AG04450 (cell line): ENCODE measurements at regions not wholly inside any gene's neighbourhood (a gene's known extent, or its start where the extent isn't known, plus 50 kb on each side); places are given as distances from the start of the nearest gene placed in this dataset.

Source experiments
- CTCF ChIA-PET: fragments of 300-600, 350-600 bp; formaldehyde crosslinking; extraction: SDS; loops from one replicate; lab custom pipeline; 2022; ENCODE audit warnings: antibody characterized with exemption, inconsistent platforms; lab: Charles Lee
- POLR2A ChIA-PET: fragments of 350-600 bp; formaldehyde crosslinking; extraction: SDS; loops from one replicate; lab custom pipeline; 2021; ENCODE audit warnings: antibody characterized with exemption, inconsistent platforms; lab: Yijun Ruan, JAX
- DNase-seq: peaks from one replicate; pipeline ENCODE4 v3.0.0-alpha.2; 2011; ENCODE audit warnings: low read depth, low spot score
- H3K27ac ChIP-seq: one replicate; pipeline ENCODE4 v1.5.1; 2012; ENCODE audit warnings: low read depth, low read length, control low read depth
- H3K27me3 ChIP-seq: one replicate; pipeline ENCODE4 v1.6.0; 2012; ENCODE audit warnings: low read length; ENCODE audit not compliant: control insufficient read depth, insufficient read depth
- H3K4me3 ChIP-seq: 2 replicates; pipeline ENCODE4 v1.5.1; 2011; ENCODE audit warnings: mild to moderate bottlenecking, low read depth, low read length, control low read depth
- H3K9me3 ChIP-seq: 2 replicates; pipeline ENCODE4 v1.5.1; 2012; ENCODE audit warnings: low read length; ENCODE audit not compliant: control insufficient read depth, insufficient read depth
- TF ChIP-seq, protein P1 (sequence below): IDR thresholded peaks from 2 replicates; pipeline ENCODE4 v1.5.1; 2011; ENCODE audit warnings: low read depth, low read length, control low read depth, inconsistent platforms

DNA sequence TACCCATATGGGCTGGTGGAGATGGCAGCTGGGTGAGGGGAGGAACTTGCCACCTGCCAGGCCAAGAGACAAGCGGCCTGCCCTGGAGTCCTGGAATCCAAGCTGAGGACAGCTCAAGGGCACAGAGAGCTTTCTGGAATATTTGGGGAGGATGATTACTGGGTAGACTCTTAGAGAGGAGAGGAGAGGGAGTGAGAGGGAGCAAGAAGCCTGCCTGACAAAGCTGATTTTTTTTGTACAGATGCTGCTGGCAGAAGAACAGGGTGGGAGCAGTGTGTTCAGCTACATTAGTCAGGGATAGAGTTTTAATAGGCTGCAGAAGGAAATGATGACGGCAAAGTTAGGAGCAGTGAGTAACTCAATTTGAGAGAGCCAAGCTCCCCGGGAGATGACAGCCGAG lies 299.3 kb downstream of the NXPE2 start:
- no peaks in the 10 kb centered on the region for H3K9me3 ChIP-seq
- TF ChIP-seq, protein P1, sequence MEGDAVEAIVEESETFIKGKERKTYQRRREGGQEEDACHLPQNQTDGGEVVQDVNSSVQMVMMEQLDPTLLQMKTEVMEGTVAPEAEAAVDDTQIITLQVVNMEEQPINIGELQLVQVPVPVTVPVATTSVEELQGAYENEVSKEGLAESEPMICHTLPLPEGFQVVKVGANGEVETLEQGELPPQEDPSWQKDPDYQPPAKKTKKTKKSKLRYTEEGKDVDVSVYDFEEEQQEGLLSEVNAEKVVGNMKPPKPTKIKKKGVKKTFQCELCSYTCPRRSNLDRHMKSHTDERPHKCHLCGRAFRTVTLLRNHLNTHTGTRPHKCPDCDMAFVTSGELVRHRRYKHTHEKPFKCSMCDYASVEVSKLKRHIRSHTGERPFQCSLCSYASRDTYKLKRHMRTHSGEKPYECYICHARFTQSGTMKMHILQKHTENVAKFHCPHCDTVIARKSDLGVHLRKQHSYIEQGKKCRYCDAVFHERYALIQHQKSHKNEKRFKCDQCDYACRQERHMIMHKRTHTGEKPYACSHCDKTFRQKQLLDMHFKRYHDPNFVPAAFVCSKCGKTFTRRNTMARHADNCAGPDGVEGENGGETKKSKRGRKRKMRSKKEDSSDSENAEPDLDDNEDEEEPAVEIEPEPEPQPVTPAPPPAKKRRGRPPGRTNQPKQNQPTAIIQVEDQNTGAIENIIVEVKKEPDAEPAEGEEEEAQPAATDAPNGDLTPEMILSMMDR = no peak
- DNase-seq = no peak
- CTCF ChIA-PET = no interaction called here
- no peak overlapping the region for H3K4me3 ChIP-seq
- no peak overlapping the region for H3K27ac ChIP-seq
- no peaks in the 10 kb centered on the region for H3K27me3 ChIP-seq
- POLR2A ChIA-PET = no interaction called here

DNA sequence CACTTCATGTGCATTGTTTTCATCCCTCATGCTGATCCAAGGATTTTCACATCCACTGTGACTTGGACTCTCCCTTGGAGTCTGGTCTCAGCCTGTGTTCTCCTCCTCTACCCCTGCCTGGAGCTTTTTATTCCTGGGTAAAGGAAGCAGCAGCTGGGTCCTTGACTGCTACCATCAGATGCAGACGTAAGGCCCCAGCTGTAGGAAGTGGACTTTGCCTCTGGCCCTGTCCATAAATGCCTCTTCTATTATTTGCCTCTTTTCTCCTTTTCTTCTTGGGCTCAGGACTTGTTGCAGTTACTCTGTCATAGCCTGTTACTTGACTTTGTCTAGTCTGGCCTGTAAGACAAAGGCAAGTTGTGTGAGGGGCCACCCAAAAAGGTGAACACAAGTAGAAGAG lies 303.8 kb downstream of the NXPE2 start:
- H3K4me3 ChIP-seq = no peak overlapping the region
- DNase-seq = no peak
- no peaks in the 10 kb centered on the region for H3K27me3 ChIP-seq
- TF ChIP-seq, protein P1 = no peak
- no peak overlapping the region for H3K27ac ChIP-seq
- H3K9me3 ChIP-seq = no peaks in the 10 kb centered on the region
- ChIA-PET POLR2A (no interaction called here), CTCF (no interaction called here)

DNA sequence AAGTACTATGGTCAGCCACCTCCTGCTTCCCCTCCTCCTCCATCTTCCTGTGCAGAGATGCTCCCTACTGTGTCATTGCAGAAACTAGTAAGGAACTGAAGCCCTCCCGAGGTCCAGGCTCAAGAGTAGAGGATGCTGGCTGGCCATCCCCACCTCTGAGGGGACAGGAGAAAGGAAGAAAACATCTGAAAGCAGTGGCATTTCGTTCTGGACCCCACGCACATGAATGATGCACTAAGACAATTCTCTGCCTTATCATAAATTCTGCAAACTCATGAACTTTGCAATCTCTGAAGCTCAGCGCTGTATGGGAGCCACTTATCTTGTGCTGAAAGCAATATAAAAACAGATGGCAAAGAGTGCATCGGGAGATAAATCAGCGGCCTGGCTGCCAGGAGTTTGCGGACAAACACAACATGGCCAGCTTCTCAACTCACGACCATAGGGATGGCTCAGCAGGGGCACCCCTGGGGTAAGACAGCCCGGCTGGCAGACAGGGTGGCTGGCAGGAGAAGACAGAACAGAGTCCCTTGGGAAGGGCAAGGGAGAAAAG lies 306.4 kb downstream of the NXPE2 start:
- H3K27me3 ChIP-seq = peaks cover 4% of the 10 kb centered on the region
- TF ChIP-seq, protein P1 = no peak
- H3K27ac ChIP-seq = no peak overlapping the region
- DNase-seq = no peak
- H3K9me3 ChIP-seq = no peaks in the 10 kb centered on the region
- no peak overlapping the region for H3K4me3 ChIP-seq
- CTCF ChIA-PET = no interaction called here
- POLR2A ChIA-PET = no interaction called here

DNA sequence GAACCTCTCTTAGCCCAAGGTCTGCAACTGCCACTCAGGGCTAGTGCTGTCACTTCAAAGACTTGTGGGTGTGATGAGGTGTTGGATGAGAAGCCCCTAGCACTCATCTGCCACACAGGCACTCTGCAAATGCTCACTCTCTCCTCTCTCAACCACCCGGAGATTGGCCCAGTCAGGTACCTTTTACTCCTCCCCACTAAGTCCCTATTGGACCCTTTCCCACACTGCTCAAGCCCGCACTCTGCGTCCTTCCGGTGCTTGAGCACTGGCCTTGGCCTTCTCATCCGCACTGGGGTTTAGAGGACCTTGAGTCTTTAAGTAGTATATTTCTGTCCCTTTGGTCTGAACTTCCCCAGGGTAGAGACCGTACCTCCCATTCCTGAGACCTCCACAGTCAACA lies 308.0 kb downstream of the NXPE2 start:
- CTCF ChIA-PET = no interaction called here
- TF ChIP-seq, protein P1 = no peak
- POLR2A ChIA-PET = no interaction called here

DNA sequence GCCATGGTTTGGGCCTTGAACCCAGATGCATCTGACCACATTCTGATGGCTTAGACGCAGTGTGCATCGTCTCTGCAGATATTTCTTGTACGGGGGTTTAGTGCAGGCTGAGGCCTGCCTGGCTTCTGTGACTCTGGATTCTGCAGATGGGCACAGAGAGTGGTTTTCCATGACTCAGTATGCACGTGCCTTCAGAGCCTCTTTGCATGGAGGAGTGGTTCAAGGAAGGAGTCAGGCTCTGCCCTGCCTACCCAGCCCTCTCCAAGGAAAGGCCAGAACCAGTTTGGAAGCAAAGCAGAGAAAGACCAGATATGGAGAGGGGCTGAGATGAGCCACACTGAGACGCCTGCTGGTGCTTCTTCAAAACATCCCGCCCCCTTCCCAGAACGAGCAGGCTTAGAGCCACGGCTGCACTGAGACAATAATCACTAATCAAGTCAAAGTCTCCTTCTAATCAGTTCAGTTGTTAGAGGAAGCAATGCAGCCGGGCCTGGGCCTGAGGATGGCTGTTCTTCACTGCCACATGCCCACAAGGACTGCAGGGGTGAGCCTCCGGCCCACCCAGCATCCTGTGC lies 308.9 kb downstream of the NXPE2 start:
- CTCF ChIA-PET = no interaction called here
- no peak for DNase-seq
- Histone ChIP-seq H3K27ac (no peak overlapping the region), H3K27me3 (peaks cover 6% of the 10 kb centered on the region), H3K4me3 (no peak overlapping the region), H3K9me3 (no peaks in the 10 kb centered on the region)
- TF ChIP-seq, protein P1 = no peak
- POLR2A ChIA-PET = no interaction called here

More for the DNA sequence above, 308.0 kb downstream of the NXPE2 start:
- Histone ChIP-seq H3K4me3 (no peak overlapping the region), H3K27ac (no peak overlapping the region), H3K27me3 (peaks cover 6% of the 10 kb centered on the region), H3K9me3 (no peaks in the 10 kb centered on the region)
- no peak for DNase-seq
